ENCODE measurements at regions not wholly inside any gene's neighbourhood (a gene's known extent, or its start where the extent isn't known, plus 50 kb on each side); places are given as distances from the start of the nearest gene placed in this dataset.

- Histone ChIP-seq H3K9me3 (ENCODE audit: control insufficient read depth, insufficient read depth, low read length) (no peaks in the 10 kb centered on the region), H3K27me3 (ENCODE audit: control insufficient read depth, insufficient read depth, low read length) (no peaks in the 10 kb centered on the region), H3K27ac (ENCODE audit: low read depth, low read length) (no peak overlapping the region), H3K4me1 (ENCODE audit: control insufficient read depth, insufficient read depth, low read length) (no peaks in the 10 kb centered on the region), H3K36me3 (ENCODE audit: control insufficient read depth, insufficient read depth, low read length) (no peaks in the 10 kb centered on the region), H3K4me3 (ENCODE audit: low read depth, low read length) (no peak overlapping the region)
- WGBS (ENCODE audit: insufficient coverage) = 100% methylated on average over 7 of the region's 10 CpGs
- DNase-seq (ENCODE audit: low read depth in 4 of 6, low spot score in 6 of 6) = no peak
Measured at GRCh38 chr4:66920514-66920913, 624.8 kb downstream of the CENPC start.

- H3K9me3 ChIP-seq (ENCODE audit: control insufficient read depth, insufficient read depth, low read length) = no peaks in the 10 kb centered on the region
- WGBS (ENCODE audit: insufficient coverage) = 94% methylated on average over 2 of the region's 2 CpGs
- no peaks in the 10 kb centered on the region for H3K4me1 ChIP-seq (ENCODE audit: control insufficient read depth, insufficient read depth, low read length)
- H3K36me3 ChIP-seq (ENCODE audit: control insufficient read depth, insufficient read depth, low read length) = no peaks in the 10 kb centered on the region
- H3K4me3 ChIP-seq (ENCODE audit: low read depth, low read length) = no peak overlapping the region
- no peak overlapping the region for H3K27ac ChIP-seq (ENCODE audit: low read depth, low read length)
- no peaks in the 10 kb centered on the region for H3K27me3 ChIP-seq (ENCODE audit: control insufficient read depth, insufficient read depth, low read length)
- no peak for DNase-seq (ENCODE audit: low read depth in 4 of 6, low spot score in 6 of 6)
Measured at GRCh38 chr4:66911880-66912279, 633.4 kb downstream of the CENPC start.

- no peak overlapping the region for H3K27ac ChIP-seq (ENCODE audit: low read depth, low read length)
- no peak overlapping the region for H3K4me3 ChIP-seq (ENCODE audit: low read depth, low read length)
- no peak for DNase-seq (ENCODE audit: low read depth in 4 of 6, low spot score in 6 of 6)
- H3K27me3 ChIP-seq (ENCODE audit: control insufficient read depth, insufficient read depth, low read length) = no peaks in the 10 kb centered on the region
- no peaks in the 10 kb centered on the region for H3K36me3 ChIP-seq (ENCODE audit: control insufficient read depth, insufficient read depth, low read length)
- H3K4me1 ChIP-seq (ENCODE audit: control insufficient read depth, insufficient read depth, low read length) = no peaks in the 10 kb centered on the region
- H3K9me3 ChIP-seq (ENCODE audit: control insufficient read depth, insufficient read depth, low read length) = no peaks in the 10 kb centered on the region
- no CpG with 5 or more reads among the region's 2 CpGs for WGBS (ENCODE audit: insufficient coverage)
Measured at GRCh38 chr4:66906314-66906713, 639.0 kb downstream of the CENPC start.

DNA sequence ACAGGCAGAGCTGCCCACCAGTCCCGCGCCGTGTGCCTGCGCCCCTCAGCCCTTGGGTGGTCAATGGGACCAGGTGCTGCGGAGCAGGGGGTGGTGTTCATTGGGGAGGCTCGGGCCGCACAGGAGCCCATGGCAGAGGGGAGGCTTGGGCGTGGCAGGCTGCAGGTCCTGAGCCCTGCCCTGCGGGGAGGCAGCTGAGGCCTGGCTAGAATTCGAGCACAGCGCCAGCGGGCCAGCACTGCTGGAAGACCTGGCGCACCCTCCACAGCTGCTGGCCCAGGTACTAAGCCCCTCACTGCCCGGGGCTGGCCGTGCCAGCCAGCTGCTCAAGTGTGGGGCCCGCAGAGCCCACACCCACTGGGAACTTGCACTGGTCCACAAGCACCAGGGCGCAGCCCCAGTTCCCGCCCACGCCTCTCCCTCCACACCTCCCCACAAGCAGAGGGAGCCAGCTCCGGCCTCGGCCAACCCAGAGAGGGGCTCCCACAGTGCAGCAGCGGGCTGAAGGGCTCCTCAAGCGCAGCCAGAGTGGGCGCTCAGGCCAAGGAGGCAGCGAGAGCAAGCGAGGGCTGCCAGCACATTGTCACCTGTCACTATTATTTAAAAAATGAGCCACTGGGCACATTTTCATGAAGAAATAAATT, 645.8 kb downstream of the CENPC start:
- no peaks in the 10 kb centered on the region for H3K27me3 ChIP-seq (ENCODE audit: control insufficient read depth, insufficient read depth, low read length)
- H3K36me3 ChIP-seq (ENCODE audit: control insufficient read depth, insufficient read depth, low read length) = no peaks in the 10 kb centered on the region
- no peaks in the 10 kb centered on the region for H3K9me3 ChIP-seq (ENCODE audit: control insufficient read depth, insufficient read depth, low read length)
- no peak for DNase-seq (ENCODE audit: low read depth in 4 of 6, low spot score in 6 of 6)
- no peaks in the 10 kb centered on the region for H3K4me1 ChIP-seq (ENCODE audit: control insufficient read depth, insufficient read depth, low read length)
- 94% methylated on average over 16 of the region's 26 CpGs for WGBS (ENCODE audit: insufficient coverage)
- no peak overlapping the region for H3K4me3 ChIP-seq (ENCODE audit: low read depth, low read length)
- no peak overlapping the region for H3K27ac ChIP-seq (ENCODE audit: low read depth, low read length)

DNA sequence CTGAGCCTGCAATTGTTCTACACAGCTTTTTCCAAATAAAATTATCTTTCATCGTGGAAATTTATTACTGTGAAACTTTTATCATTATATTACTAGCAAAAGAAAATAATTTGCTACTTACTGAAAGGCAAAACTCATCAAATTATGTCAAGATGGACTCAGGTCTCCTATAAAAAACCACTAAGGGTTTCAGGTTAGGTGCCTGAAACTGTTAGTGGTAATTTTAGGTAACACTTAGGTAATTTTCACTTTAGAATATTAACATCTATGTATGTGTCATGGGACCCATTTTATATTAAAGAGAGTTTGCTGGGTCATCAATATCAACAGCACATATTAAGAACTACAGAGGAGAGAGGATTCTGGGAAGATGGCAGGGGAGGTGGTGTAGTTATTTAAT, 651.5 kb downstream of the CENPC start:
- DNase-seq (ENCODE audit: low read depth in 4 of 6, low spot score in 6 of 6) = no peak
- H3K4me3 ChIP-seq (ENCODE audit: low read depth, low read length) = no peak overlapping the region
- no peaks in the 10 kb centered on the region for H3K27me3 ChIP-seq (ENCODE audit: control insufficient read depth, insufficient read depth, low read length)
- H3K4me1 ChIP-seq (ENCODE audit: control insufficient read depth, insufficient read depth, low read length) = no peaks in the 10 kb centered on the region
- no peaks in the 10 kb centered on the region for H3K9me3 ChIP-seq (ENCODE audit: control insufficient read depth, insufficient read depth, low read length)
- no peak overlapping the region for H3K27ac ChIP-seq (ENCODE audit: low read depth, low read length)
- H3K36me3 ChIP-seq (ENCODE audit: control insufficient read depth, insufficient read depth, low read length) = no peaks in the 10 kb centered on the region
- WGBS (ENCODE audit: insufficient coverage) = no CpG with 5 or more reads among the region's 1 CpG

DNA sequence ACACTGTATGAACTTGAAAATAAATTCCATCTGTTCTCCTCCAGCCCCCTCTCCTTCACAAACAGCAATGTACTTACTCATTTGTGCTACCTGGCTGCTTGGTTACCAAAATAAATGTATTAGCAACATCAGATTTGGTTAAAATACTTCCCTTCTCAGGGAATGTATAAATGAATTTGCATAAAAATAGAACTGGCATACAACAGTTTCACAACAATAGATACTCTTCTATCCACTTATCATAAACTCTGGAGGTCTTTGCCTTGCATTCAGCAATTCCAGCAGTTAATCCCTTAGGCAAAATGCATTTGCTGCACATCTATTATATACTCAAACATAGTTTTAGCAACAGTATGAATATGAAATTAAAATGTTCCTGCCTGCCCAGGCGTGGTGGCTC, 658.2 kb downstream of the CENPC start:
- Histone ChIP-seq H3K36me3 (ENCODE audit: control insufficient read depth, insufficient read depth, low read length) (no peaks in the 10 kb centered on the region), H3K27me3 (ENCODE audit: control insufficient read depth, insufficient read depth, low read length) (no peaks in the 10 kb centered on the region), H3K27ac (ENCODE audit: low read depth, low read length) (no peak overlapping the region), H3K4me1 (ENCODE audit: control insufficient read depth, insufficient read depth, low read length) (no peaks in the 10 kb centered on the region), H3K4me3 (ENCODE audit: low read depth, low read length) (no peak overlapping the region), H3K9me3 (ENCODE audit: control insufficient read depth, insufficient read depth, low read length) (no peaks in the 10 kb centered on the region)
- no peak for DNase-seq (ENCODE audit: low read depth in 4 of 6, low spot score in 6 of 6)
- WGBS (ENCODE audit: insufficient coverage) = 100% methylated on average over 1 of the region's 1 CpG

DNA sequence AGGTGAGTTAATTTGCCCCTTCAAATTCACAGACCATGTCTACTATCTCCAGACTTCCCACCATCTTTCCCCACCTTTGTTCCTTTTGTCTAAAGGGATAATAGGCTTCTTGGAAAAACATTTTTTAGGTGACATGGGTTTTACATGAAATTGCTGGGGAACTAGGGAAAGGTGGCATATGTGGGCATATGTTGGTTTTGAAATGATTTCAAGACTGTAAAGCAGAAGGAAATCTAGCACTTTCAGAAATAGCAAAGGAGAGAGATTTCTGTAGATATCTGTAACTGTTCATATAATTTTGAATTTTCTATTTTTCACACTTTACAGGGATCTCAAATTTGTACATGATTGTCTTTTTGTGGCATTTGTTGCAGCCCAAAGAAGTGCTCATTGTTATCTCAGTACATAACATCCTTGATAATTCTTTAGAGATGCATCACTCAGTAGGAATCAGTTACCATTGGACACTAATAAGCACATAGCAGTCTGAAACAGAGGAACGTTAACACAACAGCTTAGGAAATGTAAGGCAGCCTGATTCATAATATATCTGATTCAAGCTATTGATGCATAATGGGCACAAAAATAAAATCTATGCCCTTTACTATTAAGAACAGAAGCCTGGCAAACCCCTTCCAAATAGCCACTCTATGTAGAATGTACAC, 659.7 kb downstream of the CENPC start:
- H3K9me3 ChIP-seq (ENCODE audit: control insufficient read depth, insufficient read depth, low read length) = no peaks in the 10 kb centered on the region
- H3K4me1 ChIP-seq (ENCODE audit: control insufficient read depth, insufficient read depth, low read length) = no peaks in the 10 kb centered on the region
- H3K27me3 ChIP-seq (ENCODE audit: control insufficient read depth, insufficient read depth, low read length) = no peaks in the 10 kb centered on the region
- no peak overlapping the region for H3K4me3 ChIP-seq (ENCODE audit: low read depth, low read length)
- H3K27ac ChIP-seq (ENCODE audit: low read depth, low read length) = no peak overlapping the region
- WGBS (ENCODE audit: insufficient coverage) = no CpG with 5 or more reads among the region's 1 CpG
- no peaks in the 10 kb centered on the region for H3K36me3 ChIP-seq (ENCODE audit: control insufficient read depth, insufficient read depth, low read length)
- DNase-seq (ENCODE audit: low read depth in 4 of 6, low spot score in 6 of 6) = peak in 1 of 6 donors; percentile 68

- peak in 1 of 6 donors; percentile 67 for DNase-seq (ENCODE audit: low read depth in 4 of 6, low spot score in 6 of 6)
- H3K27me3 ChIP-seq (ENCODE audit: control insufficient read depth, insufficient read depth, low read length) = no peaks in the 10 kb centered on the region
- 100% methylated on average over 2 of the region's 2 CpGs for WGBS (ENCODE audit: insufficient coverage)
- H3K4me1 ChIP-seq (ENCODE audit: control insufficient read depth, insufficient read depth, low read length) = no peaks in the 10 kb centered on the region
- no peak overlapping the region for H3K27ac ChIP-seq (ENCODE audit: low read depth, low read length)
- H3K4me3 ChIP-seq (ENCODE audit: low read depth, low read length) = no peak overlapping the region
- no peaks in the 10 kb centered on the region for H3K36me3 ChIP-seq (ENCODE audit: control insufficient read depth, insufficient read depth, low read length)
- H3K9me3 ChIP-seq (ENCODE audit: control insufficient read depth, insufficient read depth, low read length) = no peaks in the 10 kb centered on the region
Measured at GRCh38 chr4:66876946-66877345, 668.4 kb downstream of the CENPC start.

DNA sequence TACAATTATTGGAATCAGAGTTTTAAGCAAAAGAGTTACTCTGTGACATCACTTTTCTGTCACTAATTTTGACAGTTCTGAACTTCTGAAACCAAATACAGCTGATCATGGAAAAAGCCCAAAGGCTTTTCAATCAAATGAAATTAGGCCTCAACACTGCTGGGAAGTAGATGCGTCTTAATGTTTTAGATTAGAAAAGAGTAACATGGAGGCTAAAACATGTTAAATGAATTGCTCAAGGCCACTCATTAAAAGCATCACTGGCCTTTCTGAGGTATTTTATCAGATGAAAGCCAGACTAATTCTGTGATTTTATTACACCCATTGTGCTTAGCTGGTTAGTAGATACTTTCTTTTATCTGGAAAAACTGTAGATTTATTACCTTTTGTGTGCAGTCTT, 672.6 kb downstream of the CENPC start:
- Histone ChIP-seq H3K9me3 (ENCODE audit: control insufficient read depth, insufficient read depth, low read length) (no peaks in the 10 kb centered on the region), H3K4me1 (ENCODE audit: control insufficient read depth, insufficient read depth, low read length) (no peaks in the 10 kb centered on the region), H3K4me3 (ENCODE audit: low read depth, low read length) (no peak overlapping the region), H3K27ac (ENCODE audit: low read depth, low read length) (no peak overlapping the region), H3K36me3 (ENCODE audit: control insufficient read depth, insufficient read depth, low read length) (no peaks in the 10 kb centered on the region), H3K27me3 (ENCODE audit: control insufficient read depth, insufficient read depth, low read length) (no peaks in the 10 kb centered on the region)
- WGBS (ENCODE audit: insufficient coverage) = 80% methylated on average over 1 of the region's 1 CpG
- no peak for DNase-seq (ENCODE audit: low read depth in 4 of 6, low spot score in 6 of 6)

- Histone ChIP-seq H3K4me1 (ENCODE audit: control insufficient read depth, insufficient read depth, low read length) (no peaks in the 10 kb centered on the region), H3K27me3 (ENCODE audit: control insufficient read depth, insufficient read depth, low read length) (no peaks in the 10 kb centered on the region), H3K4me3 (ENCODE audit: low read depth, low read length) (no peak overlapping the region), H3K36me3 (ENCODE audit: control insufficient read depth, insufficient read depth, low read length) (no peaks in the 10 kb centered on the region), H3K9me3 (ENCODE audit: control insufficient read depth, insufficient read depth, low read length) (no peaks in the 10 kb centered on the region), H3K27ac (ENCODE audit: low read depth, low read length) (no peak overlapping the region)
- DNase-seq (ENCODE audit: low read depth in 4 of 6, low spot score in 6 of 6) = no peak
Measured at GRCh38 chr4:66863481-66863880, 681.8 kb downstream of the CENPC start.

Measured in spinal cord (tissue), 9 donors.